Hepatic stellate cell (primary cell): ENCODE measurements at regions not wholly inside any gene's neighbourhood (a gene's known extent, or its start where the extent isn't known, plus 50 kb on each side); places are given as distances from the start of the nearest gene placed in this dataset.
A peak's percentile ranks its signal among the peaks of the same experiment; 100 is the strongest.
"Not testable (repeated sequence)": the region's sequence is repeated elsewhere in the genome, so short reads cannot be mapped to it uniquely, and the experiment has no call there.

ENCODE experiments used
- DNase-seq: peaks from one replicate; pipeline ENCODE4 v3.0.0; 2011; ENCODE audit warnings: low spot score

- DNase-seq, result no peak
Observed at GRCh38 chr1:30090162-30090820, 633.1 kb downstream of the MATN1 start.

- DNase-seq, result no peak
Observed at GRCh38 chr1:30089024-30089430, 634.4 kb downstream of the MATN1 start.

- no peak for DNase-seq
Observed at GRCh38 chr1:30088594-30088993, 634.8 kb downstream of the MATN1 start.

- DNase-seq, result peak; percentile 30
Observed at GRCh38 chr1:30087465-30087864, 635.9 kb downstream of the MATN1 start.

- DNase-seq, result peak; percentile 49
Observed at GRCh38 chr1:30085811-30086770, 637.3 kb downstream of the MATN1 start.

- DNase-seq, result peak; percentile 17
Observed at GRCh38 chr1:30084909-30085571, 638.3 kb downstream of the MATN1 start.

GRCh38 chr1:30083800-30084464 is 639.5 kb downstream of the MATN1 start:
- peak; percentile 87 for DNase-seq

- no peak for DNase-seq
Observed at GRCh38 chr1:30081379-30082102, 641.8 kb downstream of the MATN1 start.

GRCh38 chr1:30075916-30076315 is 647.5 kb downstream of the MATN1 start:
- DNase-seq, result not testable (repeated sequence)

- no peak for DNase-seq
Observed at GRCh38 chr1:30068787-30069472, 654.5 kb downstream of the MATN1 start.

GRCh38 chr1:30064547-30064946 is 658.8 kb downstream of the MATN1 start:
- no peak for DNase-seq

- DNase-seq, result no peak
Observed at GRCh38 chr1:30063621-30064280, 659.6 kb downstream of the MATN1 start.

- no peak for DNase-seq
Observed at GRCh38 chr1:30061292-30062220, 661.8 kb downstream of the MATN1 start.

- DNase-seq, result no peak
Observed at GRCh38 chr1:30060738-30061137, 662.6 kb downstream of the MATN1 start.

- DNase-seq, result peak; percentile 39
Observed at GRCh38 chr1:30058970-30059369, 664.4 kb downstream of the MATN1 start.

GRCh38 chr1:30054126-30054525 is 669.3 kb downstream of the MATN1 start:
- no peak for DNase-seq

GRCh38 chr1:30052178-30052577 is 671.2 kb downstream of the MATN1 start:
- no peak for DNase-seq

- no peak for DNase-seq
Observed at GRCh38 chr1:30051777-30052176, 671.6 kb downstream of the MATN1 start.

- no peak for DNase-seq
Observed at GRCh38 chr1:30049748-30050296, 673.6 kb downstream of the MATN1 start.
